ENCODE measurements at regions not wholly inside any gene's neighbourhood (a gene's known extent, or its start where the extent isn't known, plus 50 kb on each side); places are given as distances from the start of the nearest gene placed in this dataset.

DNA sequence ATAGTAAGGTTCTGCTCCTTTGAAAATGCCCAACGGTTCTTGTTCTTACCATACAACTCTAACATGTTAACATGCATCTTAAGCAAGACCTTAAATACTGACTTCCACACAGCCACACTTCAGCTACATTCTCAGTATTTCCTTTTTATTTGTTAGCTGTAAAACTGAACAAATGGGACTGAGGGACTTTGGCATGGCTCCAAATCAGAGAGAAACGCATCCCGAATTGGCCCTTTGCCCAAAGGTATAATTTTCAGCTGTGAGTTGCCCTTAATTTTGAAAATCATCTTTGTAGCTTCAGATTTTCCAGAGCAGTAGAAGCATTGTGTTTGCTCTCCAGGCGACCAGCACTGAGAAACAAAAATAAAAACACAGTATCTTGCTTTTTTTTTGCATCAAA, 56.4 kb downstream of the NEUROD6 start:
- no peak for DNase-seq

DNA sequence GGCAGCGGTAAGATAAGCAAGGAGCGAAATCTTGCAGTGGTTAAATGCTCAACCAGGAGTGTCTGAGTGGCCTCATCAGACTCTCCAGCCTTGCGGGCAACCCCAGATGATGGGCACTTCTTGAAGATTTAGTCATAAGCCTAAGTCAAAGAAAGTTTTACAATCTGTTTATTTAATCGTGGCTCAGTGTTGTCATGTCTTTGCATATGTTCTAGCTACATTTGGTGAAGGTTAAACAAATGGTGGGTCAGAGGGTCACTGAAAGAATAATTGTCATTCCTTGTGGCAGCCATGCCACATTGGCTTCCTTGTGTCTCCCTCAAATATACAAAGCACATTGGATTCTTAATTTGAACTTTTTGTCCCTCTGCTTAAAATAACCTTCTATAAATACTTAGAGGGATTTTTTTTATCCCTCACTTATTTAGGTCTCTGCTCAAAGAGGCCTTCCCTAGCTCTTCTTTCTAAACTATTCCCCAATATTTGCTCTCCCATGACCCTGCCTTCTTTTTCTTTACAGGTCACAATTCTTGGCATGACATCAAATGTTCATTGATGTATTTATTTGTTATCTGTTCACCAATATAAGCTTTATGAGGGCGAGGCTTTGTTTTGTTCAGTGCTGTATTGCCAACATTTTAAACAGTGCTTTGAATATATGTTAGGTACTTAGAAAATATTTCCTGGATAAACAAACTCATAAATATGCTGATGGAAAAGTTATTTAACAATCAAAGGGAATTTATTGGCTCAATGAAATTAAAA, 68.7 kb downstream of the NEUROD6 start:
- no peak for DNase-seq

- DNase-seq = no peak
Measured at GRCh38 chr7:31267486-31267885, 73.0 kb downstream of the NEUROD6 start.

GRCh38 chr7:31263338-31263737, 77.2 kb downstream of the NEUROD6 start:
- no peak for DNase-seq

GRCh38 chr7:31261341-31261740, 79.2 kb downstream of the NEUROD6 start:
- DNase-seq = no peak

DNA sequence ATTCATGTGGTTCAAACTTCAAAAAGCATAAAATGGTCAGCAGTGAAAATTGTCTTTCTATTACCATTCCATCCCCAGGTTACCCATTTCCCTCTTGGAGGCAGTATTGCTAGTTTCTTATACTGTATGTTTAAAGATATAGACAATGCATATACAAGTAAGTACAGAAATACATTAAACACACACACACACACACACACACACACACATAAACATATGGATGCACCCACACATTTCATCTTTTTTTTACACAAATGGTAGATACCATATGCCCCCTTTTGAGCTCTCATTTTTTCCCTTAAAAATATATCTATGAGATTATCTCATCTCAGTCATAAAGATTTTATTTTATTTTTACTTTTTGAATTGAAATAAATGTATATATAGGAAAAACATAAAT, 79.7 kb downstream of the NEUROD6 start:
- DNase-seq = no peak

- DNase-seq = no peak
Measured at GRCh38 chr7:31258391-31258790, 82.1 kb downstream of the NEUROD6 start.

GRCh38 chr7:31256506-31256905, 84.0 kb downstream of the NEUROD6 start:
- no peak for DNase-seq

DNA sequence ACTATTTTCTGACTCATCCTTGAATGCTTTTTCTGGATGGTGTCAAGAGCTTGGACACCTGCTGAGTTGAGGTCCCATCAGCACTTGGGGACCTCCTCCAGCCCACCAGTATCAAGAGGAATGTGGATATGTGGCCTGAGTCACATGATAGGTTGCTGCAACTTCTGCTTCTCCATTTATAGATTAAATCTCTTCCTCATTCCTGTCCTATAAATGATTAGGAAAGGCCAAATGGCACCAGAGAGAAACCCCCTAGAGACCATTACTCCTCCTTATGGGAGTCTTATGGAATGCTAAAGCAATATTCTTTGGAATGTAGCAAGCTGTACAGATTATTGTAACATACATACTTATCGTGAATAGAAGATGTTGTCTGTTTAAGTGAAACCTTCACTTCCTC, 85.6 kb downstream of the NEUROD6 start:
- no peak for DNase-seq

- DNase-seq = no peak
Measured at GRCh38 chr7:31253532-31253931, 87.0 kb downstream of the NEUROD6 start.

DNA sequence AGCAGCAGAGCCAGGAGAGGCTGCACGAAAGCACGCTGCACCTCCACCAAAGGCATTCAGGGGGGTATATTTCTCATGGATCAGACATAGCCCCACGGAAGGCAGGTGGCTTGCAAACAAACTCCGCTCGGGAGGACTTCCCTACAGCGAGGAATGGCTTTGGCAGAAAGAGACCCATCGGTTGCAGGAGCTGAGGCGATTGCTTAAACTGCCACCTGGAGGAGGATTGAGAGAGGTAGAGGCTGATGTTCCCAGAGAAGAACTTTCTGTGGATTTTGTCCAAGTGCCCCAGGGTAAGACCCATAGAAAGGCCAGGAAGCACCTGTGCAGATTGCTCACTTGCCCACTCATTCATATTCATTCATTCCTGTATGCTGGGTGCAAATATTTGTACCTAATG, 89.1 kb downstream of the NEUROD6 start:
- no peak for DNase-seq

GRCh38 chr7:31249671-31250070, 90.9 kb downstream of the NEUROD6 start:
- no peak for DNase-seq

DNA sequence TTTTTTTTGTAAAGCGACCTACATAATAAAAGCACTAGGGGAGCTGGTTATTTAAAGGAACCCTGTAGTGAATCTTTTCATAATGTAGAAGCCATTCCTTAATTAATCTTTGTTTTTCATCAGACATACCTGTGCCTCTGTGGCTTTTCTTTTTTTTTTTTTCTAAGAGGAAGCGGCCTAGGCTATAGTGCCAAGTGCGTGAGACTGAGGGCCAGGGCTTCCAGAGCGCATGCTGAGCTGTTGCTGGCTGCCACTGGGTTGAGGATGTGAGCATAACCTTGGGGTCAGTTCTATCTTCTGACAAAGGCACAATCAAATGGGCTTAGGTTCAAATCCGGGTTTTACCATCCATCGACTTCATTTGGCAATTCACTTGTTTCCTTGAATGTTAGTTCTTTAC, 103.7 kb downstream of the NEUROD6 start:
- no peak for DNase-seq

DNA sequence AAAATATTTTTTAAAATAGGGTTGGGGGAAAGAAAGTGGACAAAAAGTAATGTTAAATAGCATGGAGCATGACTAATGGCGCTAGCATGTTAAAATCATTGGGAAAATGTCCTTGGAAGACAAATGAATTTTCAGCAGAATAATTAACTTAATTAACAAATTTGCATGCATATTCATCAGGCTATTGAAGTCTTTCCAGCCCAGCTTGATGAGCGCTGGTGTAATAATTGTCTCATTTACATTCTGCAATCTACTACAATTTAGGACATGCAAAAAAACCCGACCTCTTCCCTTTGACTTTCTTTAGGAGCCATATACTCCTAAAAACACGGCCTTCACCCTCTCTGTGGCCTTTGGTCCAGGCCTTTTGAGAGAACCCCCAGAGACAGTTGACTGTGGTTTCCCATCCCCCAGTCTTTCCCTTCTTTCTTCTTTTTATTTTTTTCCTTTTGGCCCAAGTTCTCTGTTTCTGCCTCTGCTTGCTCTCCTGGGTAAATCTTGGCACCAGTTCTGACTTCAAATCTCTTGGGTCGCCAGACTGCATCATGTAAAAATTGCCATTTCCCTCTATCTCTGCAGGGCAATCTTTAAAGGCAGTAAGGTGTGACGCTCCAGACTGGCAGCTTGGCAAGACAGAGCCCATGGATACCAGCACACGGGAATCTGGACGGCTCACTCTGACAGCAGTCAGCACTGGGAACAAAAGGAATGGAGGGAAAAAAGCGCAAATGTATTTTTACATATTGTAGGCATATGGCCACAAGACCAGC, 105.5 kb downstream of the NEUROD6 start:
- DNase-seq = no peak

- DNase-seq = no peak
Measured at GRCh38 chr7:31228957-31229356, 111.6 kb downstream of the NEUROD6 start.

DNA sequence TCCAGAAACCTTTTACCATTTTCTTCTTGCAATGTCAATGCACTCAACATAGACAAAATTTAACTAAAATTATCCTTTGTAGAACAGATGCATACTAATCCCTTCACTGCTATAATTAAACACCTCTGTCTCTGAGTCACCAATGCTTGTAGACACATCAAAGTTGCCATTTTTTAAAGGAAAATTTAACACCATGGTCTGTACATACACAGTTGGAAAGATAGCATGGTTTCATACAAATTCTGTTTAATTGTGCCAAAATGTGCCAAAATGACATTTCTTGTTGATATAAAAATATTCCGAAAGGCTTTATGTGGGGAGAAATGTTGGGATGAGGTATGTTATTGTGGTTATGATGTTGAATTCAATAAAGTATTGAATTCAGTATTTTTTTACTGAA, 125.8 kb downstream of the NEUROD6 start:
- no peak for DNase-seq

GRCh38 chr7:31211281-31211680, 129.2 kb downstream of the NEUROD6 start:
- no peak for DNase-seq

DNA sequence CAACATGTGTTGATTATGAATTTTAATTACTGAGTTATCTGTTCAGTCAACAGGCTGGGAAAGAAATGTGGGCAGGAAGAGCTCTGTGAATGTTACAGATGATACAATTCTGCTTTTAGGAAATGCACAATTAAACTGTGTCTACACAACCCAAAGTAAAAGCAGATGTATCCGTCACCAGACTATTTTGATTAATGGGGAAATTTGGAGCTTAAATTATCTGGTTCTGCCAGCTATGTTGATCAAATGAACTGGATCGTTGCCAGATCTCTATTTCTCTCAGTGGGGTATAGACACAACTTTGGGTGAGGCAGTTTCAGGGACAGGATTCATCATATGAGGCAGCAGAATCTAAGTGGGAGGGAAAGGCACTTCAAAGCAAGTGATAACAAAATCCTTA, 136.5 kb downstream of the NEUROD6 start:
- DNase-seq = no peak

DNA sequence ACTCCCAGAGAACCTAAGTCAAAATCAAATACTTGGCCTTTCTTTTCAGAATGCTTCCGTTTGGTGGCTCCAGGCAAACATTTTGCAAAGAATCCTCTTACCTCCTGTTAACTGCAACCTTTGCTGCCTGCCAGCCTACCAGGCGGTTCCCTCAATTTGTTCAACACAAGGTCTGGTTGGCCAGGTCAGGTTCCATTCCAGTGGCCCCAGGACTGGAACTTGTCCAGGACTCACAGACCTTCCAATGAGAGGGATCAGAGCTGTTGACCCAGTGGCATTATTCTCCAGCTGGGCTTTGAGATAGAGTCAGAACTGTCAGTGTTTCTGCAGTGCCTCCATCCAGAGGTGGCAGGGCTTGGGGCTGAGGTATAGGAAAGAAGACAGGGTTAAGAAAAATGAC, 137.0 kb downstream of the NEUROD6 start:
- DNase-seq = no peak

- DNase-seq = no peak
Measured at GRCh38 chr7:31202801-31203200, 137.7 kb downstream of the NEUROD6 start.

DNA sequence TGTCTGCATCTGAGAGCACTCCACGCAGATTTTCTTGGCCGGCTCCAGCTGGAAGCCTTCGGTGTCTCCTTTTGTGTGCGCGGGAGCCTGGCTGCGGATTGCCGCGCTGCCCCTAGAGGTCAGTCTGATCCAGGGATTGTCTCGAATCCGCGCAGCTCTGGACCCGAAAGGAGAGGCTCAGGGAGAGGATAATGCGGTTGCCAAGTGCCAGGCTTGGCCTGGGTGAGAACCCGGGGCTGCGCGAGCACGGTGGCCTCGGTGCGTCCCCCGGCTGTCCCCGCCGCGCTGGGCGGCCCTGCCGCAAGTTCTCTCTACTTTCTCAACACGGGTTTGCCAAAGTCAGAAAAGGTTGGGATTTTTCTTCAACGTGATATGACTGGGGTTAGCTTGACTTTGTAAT, 140.9 kb downstream of the ADCYAP1R1 start:
- peak; percentile 67 for DNase-seq

DNA sequence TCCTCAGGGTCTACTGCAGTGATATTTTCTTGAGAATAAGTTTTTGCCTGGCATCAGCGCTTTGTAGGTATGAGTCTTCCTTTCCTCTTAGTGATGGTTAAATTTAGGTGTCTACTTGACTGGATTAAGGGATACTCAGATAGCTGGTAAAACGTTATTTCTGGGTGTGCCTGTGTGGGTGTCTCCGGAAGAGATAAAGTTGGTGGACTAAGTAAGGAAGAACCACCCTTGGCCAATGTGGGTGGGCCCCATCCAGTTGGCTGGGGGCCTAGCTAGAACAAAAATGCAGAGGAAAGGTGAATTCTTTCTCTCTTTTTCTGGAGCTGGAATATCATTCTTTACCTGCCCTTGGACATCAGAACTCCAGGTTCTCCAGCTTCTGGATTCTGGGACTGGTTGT, 138.8 kb downstream of the ADCYAP1R1 start:
- no peak for DNase-seq

GRCh38 chr7:31186202-31186601, 134.1 kb downstream of the ADCYAP1R1 start:
- DNase-seq = peak; percentile 21

- no peak for DNase-seq
Measured at GRCh38 chr7:31175672-31176071, 123.6 kb downstream of the ADCYAP1R1 start.
